H1 (cell line): ENCODE measurements at regions not wholly inside any gene's neighbourhood (a gene's known extent, or its start where the extent isn't known, plus 50 kb on each side); places are given as distances from the start of the nearest gene placed in this dataset.

ENCODE experiments used
- CHD7 ChIP-seq: fragments of 300-600 bp; sonication (generic); IDR thresholded peaks from 2 replicates; pipeline ENCODE4 v1.7.1; 2012; ENCODE audit warnings: low read length, moderate library complexity, mild to moderate bottlenecking, inconsistent platforms; ENCODE audit not compliant: insufficient replicate concordance
- GABPA ChIP-seq: IDR thresholded peaks from 2 replicates; pipeline ENCODE4 v1.6.1; 2011; ENCODE audit warnings: mild to moderate bottlenecking, low read length, moderate library complexity, borderline replicate concordance; ENCODE audit not compliant: insufficient read depth
- RNF2 ChIP-seq: fragments of 200-900, 300-1000 bp; sonication (generic); IDR thresholded peaks from 2 replicates; pipeline ENCODE4 v1.7.1; 2016; ENCODE audit warnings: borderline replicate concordance, low read depth, mild to moderate bottlenecking, antibody characterized with exemption, low read length; ENCODE audit not compliant: poor library complexity, severe bottlenecking; ENCODE audit errors: missing control alignments
- SP1 ChIP-seq: IDR thresholded peaks from 2 replicates; pipeline ENCODE4 v1.6.1; 2011; ENCODE audit warnings: low read depth, low read length
- SP2 ChIP-seq: IDR thresholded peaks from 2 replicates; pipeline ENCODE4 v1.6.1; 2012; ENCODE audit warnings: mild to moderate bottlenecking, low read length, inconsistent platforms

GRCh38 chr2:234287650-234288049 is 209.2 kb downstream of the ARL4C start (continued):
- TF ChIP-seq SP2 (no peak), SP1 (no peak), CHD7 (no peak), RNF2 (no peak), GABPA (no peak)
